HepG2 (cell line): ENCODE measurements at regions not wholly inside any gene's neighbourhood (a gene's known extent, or its start where the extent isn't known, plus 50 kb on each side); places are given as distances from the start of the nearest gene placed in this dataset.

Experiments
- ATAC-seq: fragments of 200-7000 bp; cut with Tn5 transposase; 3 replicates; pipeline ENCODE4 v1.9.1; 2020; ENCODE audit warnings: mild to moderate bottlenecking, moderate library complexity
- BruUV-seq: library from RNA; stranded (reverse); fragments of 400-500 nt; replicated peaks from 2 replicates; lab custom pipeline; 2021; lab: Mats Ljungman, UMichigan
- CTCF ChIA-PET: fragments of 300-600 bp; formaldehyde crosslinking; extraction: SDS; loops from one replicate; lab custom pipeline; 2021; ENCODE audit warnings: low total read pairs, inconsistent platforms, low intra/inter-chr PET ratio; lab: Yijun Ruan, JAX
- POLR2A ChIA-PET: fragments of 350-600 bp; sonication (Branson Sonifier 250); formaldehyde crosslinking; loops from one replicate; lab custom pipeline; 2020; ENCODE audit warnings: antibody characterized with exemption, inconsistent platforms; lab: Yijun Ruan, JAX
- DNase-seq: peaks from one replicate; pipeline ENCODE4 v3.0.0-alpha.2; 2015; ENCODE audit warnings: low spot score
- FAIRE-seq: peaks from 3 replicates; lab custom pipeline; 2011; peaks lifted over from hg19 to GRCh38; lab: Jason Lieb, UNC
- H2AFZ ChIP-seq: one replicate; pipeline ENCODE4 v1.6.1; 2011; ENCODE audit warnings: low read length, inconsistent platforms
- H3K27ac ChIP-seq: fragments of 300-600 bp; 3 replicates; pipeline ENCODE4 v1.8.0; 2011; ENCODE audit warnings: mixed run types, mild to moderate bottlenecking, mixed read lengths, low read length, inconsistent platforms; ENCODE audit not compliant: insufficient read depth; ENCODE audit errors: extremely low read length
- H3K27me3 ChIP-seq, 2 experiments: fragments of 200-600 bp in 1 of 2; 2 replicates in 1 of 2; 3 replicates in 1 of 2; pipeline versions ENCODE4 v1.6.0 to v1.8.0; 2011; ENCODE audit warnings: low read length in 2 of 2, mild to moderate bottlenecking in 2 of 2, moderate library complexity in 2 of 2, inconsistent platforms in 1 of 2; ENCODE audit not compliant: insufficient read depth in 2 of 2, control insufficient read depth in 1 of 2
- H3K36me3 ChIP-seq, 2 experiments: fragments of 200-600 bp in 1 of 2; replicated peaks in 1 of 2; 2 replicates in 1 of 2; 3 replicates in 1 of 2; pipeline versions ENCODE4 v1.5.1 to v1.8.0; 2011; ENCODE audit warnings: low read length in 2 of 2, inconsistent platforms in 1 of 2; ENCODE audit not compliant: insufficient read depth in 2 of 2, control insufficient read depth in 1 of 2
- H3K4me1 ChIP-seq: 2 replicates; pipeline ENCODE4 v1.5.1; 2012; ENCODE audit warnings: low read length, inconsistent platforms; ENCODE audit not compliant: insufficient read depth
- H3K4me2 ChIP-seq: 2 replicates; pipeline ENCODE4 v1.6.0; 2011; ENCODE audit warnings: low read depth, low read length, inconsistent platforms
- H3K4me3 ChIP-seq, 3 experiments: fragments of 200-600 bp in 1 of 3; sonication (generic), shearing (Covaris generic) in 1 of 3; replicated peaks in 1 of 3; 2 replicates each; pipeline ENCODE4 v1.5.1; 2011 to 2016; ENCODE audit warnings: low read length in 3 of 3, inconsistent platforms in 2 of 3, low read depth in 2 of 3, mild to moderate bottlenecking in 2 of 3, control low read depth in 1 of 3, mixed read lengths in 1 of 3; ENCODE audit not compliant: insufficient read depth in 1 of 3
- H3K79me2 ChIP-seq: one replicate; pipeline ENCODE4 v1.6.1; 2011; ENCODE audit warnings: low read length, inconsistent platforms; ENCODE audit not compliant: insufficient read depth
- H3K9ac ChIP-seq: 2 replicates; pipeline ENCODE4 v1.6.0; 2011; ENCODE audit warnings: mild to moderate bottlenecking, low read depth, low read length, inconsistent platforms; ENCODE audit not compliant: insufficient read depth
- H3K9me3 ChIP-seq: 2 replicates; pipeline ENCODE4 v1.5.1; 2012; ENCODE audit warnings: mild to moderate bottlenecking, low read length
- H4K20me1 ChIP-seq: 2 replicates; pipeline ENCODE4 v1.6.0; 2011; ENCODE audit warnings: inconsistent platforms, mild to moderate bottlenecking, low read length, moderate library complexity; ENCODE audit not compliant: insufficient read depth
- ELF1 ChIP-seq: sonication (generic); formaldehyde crosslinking; IDR thresholded peaks from 2 replicates; pipeline ENCODE4 v1.4.0; 2020; ENCODE audit warnings: missing genetic modification reagents
- HOXA3 ChIP-seq: sonication (generic); formaldehyde crosslinking; IDR thresholded peaks from 2 replicates; pipeline ENCODE4 v1.5.0; 2020; ENCODE audit warnings: missing genetic modification reagents
- NCOA5 ChIP-seq: sonication (generic); formaldehyde crosslinking; IDR thresholded peaks from 2 replicates; pipeline ENCODE4 v1.4.0; 2020; ENCODE audit warnings: missing genetic modification reagents
- NKX3-1 ChIP-seq: sonication (generic); formaldehyde crosslinking; IDR thresholded peaks from 2 replicates; pipeline ENCODE4 v1.5.0; 2020; ENCODE audit warnings: missing genetic modification reagents
- RAD51 ChIP-seq: fragments of 450-650 bp; IDR thresholded peaks from 2 replicates; pipeline ENCODE4 v1.6.1; 2016; ENCODE audit warnings: borderline replicate concordance
- SMYD3 ChIP-seq: sonication (generic); formaldehyde crosslinking; IDR thresholded peaks from 2 replicates; pipeline ENCODE4 v1.8.1; 2023; ENCODE audit warnings: mild to moderate bottlenecking, missing genetic modification reagents
- ZBTB49 ChIP-seq: sonication (generic); formaldehyde crosslinking; IDR thresholded peaks from 2 replicates; pipeline ENCODE4 v1.4.0; 2020; ENCODE audit warnings: missing genetic modification reagents, borderline replicate concordance
- ZNF331 ChIP-seq: sonication (generic); formaldehyde crosslinking; IDR thresholded peaks from 2 replicates; pipeline ENCODE4 v1.4.0; 2020; ENCODE audit warnings: missing genetic modification reagents
- ZNF446 ChIP-seq: sonication (generic); formaldehyde crosslinking; IDR thresholded peaks from 2 replicates; pipeline ENCODE4 v1.5.0; 2020; ENCODE audit warnings: mild to moderate bottlenecking, missing genetic modification reagents
- ZNF543 ChIP-seq: sonication (generic); formaldehyde crosslinking; IDR thresholded peaks from 2 replicates; pipeline ENCODE4 v1.4.0; 2020; ENCODE audit warnings: mild to moderate bottlenecking, missing genetic modification reagents
- ZNF580 ChIP-seq: IDR thresholded peaks from 2 replicates; pipeline ENCODE4 v1.6.1; 2016; ENCODE audit warnings: low read depth, borderline replicate concordance
- WGBS: methylation state at CpG from one replicate; pipeline ENCODE4 v1.1.6; 2017; ENCODE audit warnings: low lambda C conversion rate; 5-methylcytosine and 5-hydroxymethylcytosine counted together
- in situ Hi-C: cut with HindIII; loops from 2 replicates; pipeline ENCODE4 v1.10.0; 2017; ENCODE audit warnings: low pct_unique_long_range_greater_than_20kb; ENCODE audit not compliant: extremely low pct_ligation_motif_present
- intact Hi-C: fragments of 100-400 bp; cut with micrococcal nuclease; formaldehyde crosslinking; loops from one replicate; pipeline ENCODE4 v1.10.0; 2022; ENCODE audit not compliant: unreplicated experiment
- TF ChIP-seq, protein P1 (sequence below): sonication (generic); formaldehyde crosslinking; conservative IDR thresholded peaks from 2 replicates; pipeline ENCODE4 v1.8.0; 2022; ENCODE audit warnings: low read depth, missing genetic modification reagents
- TF ChIP-seq, protein P2 (sequence below): sonication (generic); formaldehyde crosslinking; IDR thresholded peaks from 2 replicates; pipeline ENCODE4 v1.4.0; 2020; ENCODE audit warnings: missing genetic modification reagents

DNA sequence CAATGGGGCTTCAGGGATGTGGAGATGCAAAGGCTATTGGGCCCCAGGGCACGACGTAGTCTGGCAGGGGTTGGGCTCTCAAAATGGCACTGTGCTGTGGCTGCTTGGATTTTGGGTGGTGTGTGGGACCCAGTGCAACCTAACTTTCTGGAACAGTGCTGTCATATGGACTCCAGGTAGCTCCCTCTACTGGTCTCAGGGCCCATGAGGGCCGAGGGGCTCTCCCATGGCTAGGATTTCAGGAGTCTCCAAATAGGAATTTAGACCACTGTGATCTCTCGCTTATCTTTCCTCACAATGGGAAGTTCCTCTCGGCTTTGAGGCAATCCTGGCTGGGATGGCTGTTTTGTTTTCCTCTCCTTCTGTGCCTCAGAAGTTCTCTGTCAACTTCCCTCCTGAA lies 68.2 kb upstream of the MUCL1 start:
- H3K9ac ChIP-seq, result no peak overlapping the region
- H3K27me3 ChIP-seq, result no peaks in the 10 kb centered on the region
- no peaks in the 10 kb centered on the region for H3K79me2 ChIP-seq
- WGBS, result 0% methylated on average over 5 of the region's 5 CpGs
- H3K27ac ChIP-seq, result no peak overlapping the region
- no peak overlapping the region for H3K4me2 ChIP-seq
- TF ChIP-seq, protein P1, sequence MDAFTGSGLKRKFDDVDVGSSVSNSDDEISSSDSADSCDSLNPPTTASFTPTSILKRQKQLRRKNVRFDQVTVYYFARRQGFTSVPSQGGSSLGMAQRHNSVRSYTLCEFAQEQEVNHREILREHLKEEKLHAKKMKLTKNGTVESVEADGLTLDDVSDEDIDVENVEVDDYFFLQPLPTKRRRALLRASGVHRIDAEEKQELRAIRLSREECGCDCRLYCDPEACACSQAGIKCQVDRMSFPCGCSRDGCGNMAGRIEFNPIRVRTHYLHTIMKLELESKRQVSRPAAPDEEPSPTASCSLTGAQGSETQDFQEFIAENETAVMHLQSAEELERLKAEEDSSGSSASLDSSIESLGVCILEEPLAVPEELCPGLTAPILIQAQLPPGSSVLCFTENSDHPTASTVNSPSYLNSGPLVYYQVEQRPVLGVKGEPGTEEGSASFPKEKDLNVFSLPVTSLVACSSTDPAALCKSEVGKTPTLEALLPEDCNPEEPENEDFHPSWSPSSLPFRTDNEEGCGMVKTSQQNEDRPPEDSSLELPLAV (CRISPR knock-in tag), result no peak
- POLR2A ChIA-PET, result no interaction called here
- no peak overlapping the region for H3K4me3 ChIP-seq
- in situ Hi-C loops (no loop called here), intact Hi-C loops (no loop called here)
- CTCF ChIA-PET, result no interaction called here
- no peaks in the 10 kb centered on the region for H4K20me1 ChIP-seq
- H3K4me1 ChIP-seq, result no peaks in the 10 kb centered on the region
- peaks cover 10% of the 10 kb centered on the region; the same call in 1 of the 2 replicates for H3K9me3 ChIP-seq
- FAIRE-seq, result no peak
- ATAC-seq, result no peak
- H3K36me3 ChIP-seq, result no peaks in the 10 kb centered on the region
- no peak overlapping the region for H2AFZ ChIP-seq
- BruUV-seq, result no TSS peak
- DNase-seq, result no peak

DNA sequence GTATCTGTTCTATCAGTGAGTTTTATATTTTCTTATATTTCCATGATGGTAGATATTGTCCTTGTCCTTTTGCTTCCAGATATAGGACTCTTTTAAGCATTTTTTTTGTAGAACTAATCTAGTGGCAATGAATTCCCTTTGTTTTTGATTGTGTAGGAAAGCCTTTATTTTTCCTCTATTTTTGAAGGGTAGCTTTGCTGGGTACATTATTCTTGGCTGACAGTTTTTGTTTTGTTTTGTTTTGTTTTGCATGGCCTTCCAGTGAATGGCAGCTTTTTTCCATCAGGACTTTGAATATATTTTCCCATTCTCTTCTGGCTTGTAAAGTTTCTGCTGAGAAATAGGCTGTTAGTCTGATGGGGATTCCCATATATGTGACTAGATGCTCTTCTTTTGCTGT lies 70.2 kb upstream of the MUCL1 start:
- CTCF ChIA-PET, result no interaction called here
- no peak for DNase-seq
- Histone ChIP-seq H3K36me3 (no peaks in the 10 kb centered on the region), H3K27ac (no peak overlapping the region), H3K4me2 (no peak overlapping the region), H3K9me3 (peaks cover 10% of the 10 kb centered on the region; the same call in 1 of the 2 replicates)
- no TSS peak for BruUV-seq
- in situ Hi-C loops, result no loop called here
- TF ChIP-seq NCOA5 (CRISPR knock-in tag) (no peak), ZBTB49 (CRISPR knock-in tag) (no peak), ZNF543 (CRISPR knock-in tag) (no peak), ZNF331 (CRISPR knock-in tag) (no peak), HOXA3 (no peak), SMYD3 (CRISPR knock-in tag) (no peak), ZNF446 (CRISPR knock-in tag) (no peak), ELF1 (CRISPR knock-in tag) (no peak), RAD51 (no peak), ZNF580 (CRISPR knock-in tag) (no peak), NKX3-1 (CRISPR knock-in tag) (no peak)
- TF ChIP-seq, protein P2, sequence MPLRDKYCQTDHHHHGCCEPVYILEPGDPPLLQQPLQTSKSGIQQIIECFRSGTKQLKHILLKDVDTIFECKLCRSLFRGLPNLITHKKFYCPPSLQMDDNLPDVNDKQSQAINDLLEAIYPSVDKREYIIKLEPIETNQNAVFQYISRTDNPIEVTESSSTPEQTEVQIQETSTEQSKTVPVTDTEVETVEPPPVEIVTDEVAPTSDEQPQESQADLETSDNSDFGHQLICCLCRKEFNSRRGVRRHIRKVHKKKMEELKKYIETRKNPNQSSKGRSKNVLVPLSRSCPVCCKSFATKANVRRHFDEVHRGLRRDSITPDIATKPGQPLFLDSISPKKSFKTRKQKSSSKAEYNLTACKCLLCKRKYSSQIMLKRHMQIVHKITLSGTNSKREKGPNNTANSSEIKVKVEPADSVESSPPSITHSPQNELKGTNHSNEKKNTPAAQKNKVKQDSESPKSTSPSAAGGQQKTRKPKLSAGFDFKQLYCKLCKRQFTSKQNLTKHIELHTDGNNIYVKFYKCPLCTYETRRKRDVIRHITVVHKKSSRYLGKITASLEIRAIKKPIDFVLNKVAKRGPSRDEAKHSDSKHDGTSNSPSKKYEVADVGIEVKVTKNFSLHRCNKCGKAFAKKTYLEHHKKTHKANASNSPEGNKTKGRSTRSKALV (CRISPR knock-in tag), result no peak
- TF ChIP-seq, all 625 proteins: peak for 0
- Histone ChIP-seq H3K4me1 (no peaks in the 10 kb centered on the region), H3K27me3 (no peaks in the 10 kb centered on the region), H2AFZ (no peak overlapping the region), H3K9ac (no peak overlapping the region), H4K20me1 (no peaks in the 10 kb centered on the region), H3K4me3 (no peak overlapping the region), H3K79me2 (no peaks in the 10 kb centered on the region)
- POLR2A ChIA-PET, result no interaction called here
- intact Hi-C loops, result no loop called here
- ATAC-seq (no peak), FAIRE-seq (no peak)
